ENCODE measurements at regions not wholly inside any gene's neighbourhood (a gene's known extent, or its start where the extent isn't known, plus 50 kb on each side); places are given as distances from the start of the nearest gene placed in this dataset.
"Not testable (repeated sequence)": the region's sequence is repeated elsewhere in the genome, so short reads cannot be mapped to it uniquely, and the experiment has no call there.

GRCh38 chr2:195552581-195552980 is 104.4 kb upstream of the SLC39A10 start:
- Mint-ChIP-seq H3K27ac (peak overlapping the region; percentile 70), H3K4me1 (peaks cover 16% of the 10 kb centered on the region), H3K27me3 (no peaks in the 10 kb centered on the region)

GRCh38 chr2:195548198-195548940 is 108.7 kb upstream of the SLC39A10 start:
- peaks cover 17% of the 10 kb centered on the region for H3K4me1 Mint-ChIP-seq
- CTCF ChIA-PET = interaction anchor here (0.8 kb wide), 1 partner anchor 11 kb away, joined by 3 read pairs; no protein-coding TSS in a partner anchor
- POLR2A ChIA-PET = interaction anchor here (1.3 kb wide), 1 partner anchor 11 kb away, joined by 3 read pairs; no protein-coding TSS in a partner anchor
- DNase-seq = no peak
- H3K9me3 Mint-ChIP-seq = peaks cover 3% of the 10 kb centered on the region
- H3K27me3 Mint-ChIP-seq = no peaks in the 10 kb centered on the region
- no peak for TF ChIP-seq CTCF (IDR thresholded peaks at IDR 0.05)
- no peak overlapping the region for H3K27ac Mint-ChIP-seq
- H3K4me3 Mint-ChIP-seq = no peak overlapping the region
- intact Hi-C loops (cut with micrococcal nuclease) = no loop called here
- no peak for ATAC-seq (ENCODE audit: low read depth)
- no peaks in the 10 kb centered on the region for H3K36me3 Mint-ChIP-seq (ENCODE audit: low read depth)

More at GRCh38 chr2:195552581-195552980, 104.4 kb upstream of the SLC39A10 start:
- Mint-ChIP-seq H3K4me3 (peak overlapping the region; percentile 56), H3K36me3 (ENCODE audit: low read depth) (no peaks in the 10 kb centered on the region), H3K9me3 (peaks cover 2% of the 10 kb centered on the region)
- no peak for TF ChIP-seq CTCF (IDR thresholded peaks at IDR 0.05)
- ChIA-PET CTCF (no interaction called here), POLR2A (interaction anchor here (0.7 to 1.3 kb wide), 8 partner anchors 9 to 1709 kb away, joined by 3 to 8 read pairs (median 3); no protein-coding TSS in a partner anchor)
- DNase-seq = no peak
- ATAC-seq (ENCODE audit: low read depth) = no peak
- intact Hi-C loops (cut with micrococcal nuclease) = no loop called here

- H3K27ac Mint-ChIP-seq; H3K9me3 Mint-ChIP-seq; H3K4me3 Mint-ChIP-seq; intact Hi-C loops (cut with micrococcal nuclease); DNase-seq; H3K36me3 Mint-ChIP-seq (ENCODE audit: low read depth); H3K27me3 Mint-ChIP-seq; ATAC-seq (ENCODE audit: low read depth): not testable (repeated sequence)
- CTCF ChIA-PET = interaction anchor here (0.8 kb wide), 1 partner anchor 10 kb away, joined by 3 read pairs; no protein-coding TSS in a partner anchor
- POLR2A ChIA-PET = interaction anchor here (1.3 kb wide), 1 partner anchor 12 kb away, joined by 3 read pairs; no protein-coding TSS in a partner anchor
- H3K4me1 Mint-ChIP-seq = peaks cover 19% of the 10 kb centered on the region
Measured at GRCh38 chr2:195547268-195547840, 109.7 kb upstream of the SLC39A10 start.

- DNase-seq = no peak
- intact Hi-C loops (cut with micrococcal nuclease) = no loop called here
- POLR2A ChIA-PET = no interaction called here
Measured at GRCh38 chr2:195545811-195546210, 111.2 kb upstream of the SLC39A10 start.

More at GRCh38 chr2:195545811-195546210, 111.2 kb upstream of the SLC39A10 start:
- Mint-ChIP-seq H3K4me1 (peaks cover 14% of the 10 kb centered on the region), H3K27me3 (no peaks in the 10 kb centered on the region), H3K27ac (no peak overlapping the region), H3K4me3 (no peak overlapping the region), H3K36me3 (ENCODE audit: low read depth) (no peaks in the 10 kb centered on the region), H3K9me3 (peaks cover 3% of the 10 kb centered on the region)
- no peak for TF ChIP-seq CTCF (IDR thresholded peaks at IDR 0.05)
- CTCF ChIA-PET = no interaction called here
- ATAC-seq (ENCODE audit: low read depth) = no peak
